HCEC 1CT (cell line): ENCODE measurements at regions not wholly inside any gene's neighbourhood (a gene's known extent, or its start where the extent isn't known, plus 50 kb on each side); places are given as distances from the start of the nearest gene placed in this dataset.
"Not testable (repeated sequence)": the region's sequence is repeated elsewhere in the genome, so short reads cannot be mapped to it uniquely, and the experiment has no call there.

ENCODE experiments used
- DNase-seq: peaks from one replicate; pipeline ENCODE4 v3.0.0-alpha.2; 2017

DNA sequence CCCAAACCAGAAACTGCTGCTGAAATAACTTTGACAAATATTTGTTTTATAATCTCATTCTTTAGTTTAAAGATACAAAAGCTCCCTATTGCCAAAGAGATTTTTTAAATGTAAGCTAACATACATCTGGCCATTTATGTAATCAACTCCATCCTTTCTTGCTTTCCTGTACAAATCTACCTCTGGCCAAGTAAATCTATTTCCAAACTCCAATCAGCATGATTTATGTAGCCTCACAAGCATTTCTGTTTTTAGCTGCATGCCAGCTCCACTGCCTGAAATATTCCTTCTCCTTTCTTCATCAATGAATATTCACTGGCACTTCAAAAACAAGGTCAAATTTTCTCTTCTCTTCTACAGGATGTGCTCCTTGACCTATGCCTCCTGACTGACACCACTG is 80.0 kb downstream of the SHOX2 start:
- DNase-seq: no peak

- DNase-seq: not testable (repeated sequence)
Observed at GRCh38 chr3:158019897-158020296, 86.3 kb downstream of the SHOX2 start.

DNA sequence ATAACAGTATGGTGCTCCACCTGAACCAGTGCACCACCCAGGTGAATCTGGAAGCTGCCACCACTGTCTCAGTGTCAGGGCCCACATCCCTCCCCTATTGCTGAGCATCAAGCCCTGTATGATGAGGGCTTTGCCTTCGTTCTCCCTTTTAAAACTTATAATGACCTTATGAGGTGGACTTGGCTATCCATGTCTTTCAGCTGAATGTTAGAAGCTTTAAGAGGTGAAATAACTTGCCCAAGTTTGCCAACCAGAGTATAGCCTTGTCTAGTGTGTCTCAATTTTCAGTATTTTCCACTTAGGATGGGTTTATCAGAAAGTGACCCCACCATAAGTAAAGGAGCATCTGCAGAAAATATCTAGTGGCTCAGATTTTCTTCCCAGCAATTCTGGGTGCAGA is 87.8 kb downstream of the SHOX2 start:
- DNase-seq: no peak

DNA sequence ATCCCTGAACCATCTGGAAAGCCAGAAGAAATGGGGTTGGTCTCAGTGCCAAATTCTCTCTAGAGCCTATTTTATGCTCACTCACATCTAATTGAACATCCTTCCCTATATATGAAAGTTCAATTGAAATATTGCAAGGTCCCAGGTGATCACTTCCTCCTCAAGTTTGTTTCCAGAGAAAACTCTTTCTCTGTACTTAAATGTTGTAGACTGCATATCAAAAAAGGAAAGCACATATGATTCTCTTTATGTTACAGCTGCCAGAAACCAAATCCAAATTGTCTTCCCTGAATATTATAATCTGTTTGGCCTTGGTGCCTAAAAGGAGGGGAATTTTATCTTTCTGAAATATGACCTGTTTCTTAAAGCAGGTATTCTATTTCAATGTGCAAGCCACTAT is 93.3 kb downstream of the SHOX2 start:
- DNase-seq: no peak

GRCh38 chr3:158005391-158006100 is 100.7 kb downstream of the SHOX2 start:
- no peak for DNase-seq

DNA sequence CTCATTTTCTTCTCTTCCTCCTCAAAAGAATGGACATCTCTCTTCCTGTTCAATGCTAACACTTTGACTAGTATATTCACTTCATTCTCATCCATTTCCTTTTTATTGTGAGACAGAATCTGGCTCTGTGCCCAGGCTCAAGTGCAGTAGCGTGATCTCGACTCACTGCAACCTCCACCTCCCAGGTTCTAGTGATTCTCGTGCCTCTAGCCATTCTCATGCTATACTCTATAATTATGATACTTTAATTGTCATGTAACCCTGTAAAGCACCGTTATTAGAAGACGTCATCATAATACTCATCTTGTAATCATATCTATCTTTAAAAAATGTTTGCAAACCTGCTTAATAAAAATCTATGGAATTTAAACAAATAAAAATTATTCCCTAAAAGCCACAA is 107.0 kb downstream of the SHOX2 start:
- no peak for DNase-seq

GRCh38 chr3:157982359-157982758 is 123.9 kb downstream of the SHOX2 start:
- DNase-seq: peak; percentile 8

DNA sequence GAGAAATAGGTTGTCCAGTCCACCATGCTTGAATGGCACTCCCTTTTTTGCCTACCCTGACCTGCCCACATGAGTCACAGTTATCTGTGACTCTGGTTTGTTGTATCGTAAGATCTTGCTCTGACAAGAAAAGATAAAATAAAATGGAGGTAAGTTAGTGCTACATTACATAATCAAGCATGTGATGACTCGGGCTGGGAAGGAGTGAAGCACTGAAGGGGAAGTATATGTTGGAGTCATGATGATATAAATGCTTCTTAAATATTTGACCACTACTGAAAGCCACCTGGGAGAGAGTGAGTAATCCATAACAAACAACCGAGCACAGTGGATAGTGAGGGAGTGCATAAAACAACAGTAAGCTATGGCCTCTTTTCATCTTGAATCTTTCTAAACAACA is 124.4 kb downstream of the SHOX2 start:
- no peak for DNase-seq

- no peak for DNase-seq
Observed at GRCh38 chr3:157979022-157979421, 127.2 kb downstream of the SHOX2 start.

GRCh38 chr3:157961665-157962064 is 144.6 kb downstream of the SHOX2 start:
- no peak for DNase-seq

- DNase-seq: no peak
Observed at GRCh38 chr3:157958457-157958856, 147.8 kb downstream of the SHOX2 start.

DNA sequence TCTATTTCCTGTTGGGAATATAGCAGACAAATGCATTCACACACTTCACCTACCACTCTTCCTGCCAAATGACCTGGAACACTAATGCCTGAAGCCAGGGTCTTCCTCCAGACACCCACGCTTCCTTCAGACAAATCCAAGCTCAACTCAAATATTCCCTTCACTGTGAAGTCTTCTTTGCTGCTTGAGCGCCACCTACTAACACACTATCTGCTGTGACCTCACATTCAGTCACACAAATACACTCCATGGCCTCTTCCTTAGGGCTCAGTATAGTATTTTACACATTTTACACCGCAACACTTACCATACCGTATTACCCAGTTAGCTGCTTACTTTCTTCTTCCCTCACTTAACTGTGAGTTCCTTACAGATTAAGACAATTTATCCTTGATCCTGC is 149.4 kb downstream of the SHOX2 start:
- DNase-seq: no peak

- DNase-seq: no peak
Observed at GRCh38 chr3:157956176-157956575, 150.0 kb downstream of the SHOX2 start.

GRCh38 chr3:157953565-157953964 is 152.7 kb downstream of the SHOX2 start:
- DNase-seq: no peak

GRCh38 chr3:157948605-157949383 is 157.4 kb downstream of the SHOX2 start:
- no peak for DNase-seq

GRCh38 chr3:157939166-157939565 is 167.1 kb downstream of the SHOX2 start:
- no peak for DNase-seq

DNA sequence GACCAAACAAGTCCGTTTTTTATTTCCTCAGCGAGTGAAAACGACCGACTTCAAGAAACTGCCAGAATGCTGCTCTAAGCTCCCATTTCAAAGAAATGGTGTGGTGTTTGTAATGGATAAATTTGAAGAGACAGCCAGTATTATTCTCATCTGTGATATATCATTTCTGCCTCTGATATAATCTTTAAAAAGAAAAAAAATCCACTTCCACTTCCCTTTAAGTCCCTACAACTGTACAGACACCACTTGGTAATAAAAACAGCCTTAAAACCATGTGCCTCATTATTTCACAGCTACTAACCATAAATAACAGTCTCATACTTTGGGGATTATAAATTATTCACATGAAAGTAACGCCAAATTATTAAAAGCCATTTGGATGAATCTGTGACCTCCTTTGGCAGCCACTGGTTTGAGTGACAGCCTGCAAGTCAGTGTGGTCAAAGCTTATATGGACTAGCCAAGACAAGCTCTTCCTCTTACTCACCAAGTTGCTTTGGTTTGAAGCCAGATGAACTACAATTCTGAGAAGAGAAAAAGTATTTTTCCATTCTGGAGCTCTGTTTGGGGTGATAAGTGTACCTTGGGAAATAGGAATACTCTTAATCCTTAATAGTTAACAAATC is 168.0 kb downstream of the SHOX2 start:
- DNase-seq: peak; percentile 35

GRCh38 chr3:157931517-157931916 is 174.7 kb downstream of the SHOX2 start:
- no peak for DNase-seq

DNA sequence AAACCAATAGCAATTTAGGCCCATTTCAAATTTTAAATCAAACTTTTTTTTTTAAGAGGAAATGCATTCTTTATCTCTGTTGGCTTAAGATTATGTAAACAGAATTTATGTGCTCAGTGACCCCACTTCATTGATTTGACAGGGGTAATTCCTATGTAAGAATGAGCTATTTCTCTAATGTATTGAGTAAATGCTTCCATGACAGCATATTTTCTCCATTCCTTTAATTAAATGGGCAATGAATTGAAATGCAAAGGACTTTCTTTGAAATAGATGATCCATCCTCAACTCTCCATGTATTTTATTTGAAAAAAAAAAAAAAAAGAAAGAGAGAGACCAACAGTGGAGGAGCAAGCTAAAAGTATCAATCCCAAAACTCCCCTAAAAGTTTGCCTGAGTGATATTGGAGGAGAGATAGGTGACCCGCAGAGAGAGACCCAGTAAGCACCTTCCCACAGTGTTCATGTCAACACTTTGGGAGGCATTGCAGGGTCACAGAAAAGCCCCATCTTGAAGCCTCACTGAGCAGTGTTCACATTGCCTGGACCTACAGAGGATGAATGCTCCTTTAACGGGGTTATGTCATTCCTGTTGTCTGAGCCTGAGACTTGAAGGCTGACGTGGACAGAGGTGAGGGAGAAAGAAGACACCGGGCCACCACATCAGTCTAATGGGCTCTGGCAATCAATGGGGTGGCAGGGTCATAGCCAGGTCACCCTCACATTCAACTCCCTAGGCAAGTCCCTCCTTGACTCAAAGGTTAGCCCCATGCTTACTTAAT is 176.0 kb downstream of the SHOX2 start:
- no peak for DNase-seq

- no peak for DNase-seq
Observed at GRCh38 chr3:157926822-157927221, 179.4 kb downstream of the SHOX2 start.

- DNase-seq: no peak
Observed at GRCh38 chr3:157922614-157923013, 183.6 kb downstream of the SHOX2 start.

GRCh38 chr3:157921811-157922210 is 184.4 kb downstream of the SHOX2 start:
- no peak for DNase-seq
